ENCODE measurements at regions not wholly inside any gene's neighbourhood (a gene's known extent, or its start where the extent isn't known, plus 50 kb on each side); places are given as distances from the start of the nearest gene placed in this dataset.

GRCh38 chr9:135328485-135329417 is 150.8 kb upstream of the PPP1R26 start:
- no peak for DNase-seq

GRCh38 chr9:135329571-135330306 is 149.8 kb upstream of the PPP1R26 start:
- peak; percentile 59 for DNase-seq

DNA sequence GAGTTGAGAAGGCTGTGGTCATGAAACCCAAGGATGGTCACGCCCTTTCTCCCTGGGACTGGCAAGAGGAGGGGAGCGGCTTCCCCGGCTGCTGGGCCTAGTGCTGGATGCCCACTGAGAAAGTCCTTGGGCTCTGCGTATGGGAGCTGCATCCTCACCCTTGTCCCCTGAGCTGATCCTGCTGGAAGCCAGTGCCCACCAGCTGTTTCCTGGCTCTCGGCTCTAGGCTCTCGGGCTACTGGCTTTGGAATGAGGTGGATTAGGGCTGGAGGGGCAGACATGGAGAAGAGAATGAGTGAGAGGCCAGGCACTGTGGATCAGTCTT is 149.3 kb upstream of the PPP1R26 start:
- no peak for DNase-seq

GRCh38 chr9:135330685-135331590 is 148.6 kb upstream of the PPP1R26 start:
- no peak for DNase-seq

DNA sequence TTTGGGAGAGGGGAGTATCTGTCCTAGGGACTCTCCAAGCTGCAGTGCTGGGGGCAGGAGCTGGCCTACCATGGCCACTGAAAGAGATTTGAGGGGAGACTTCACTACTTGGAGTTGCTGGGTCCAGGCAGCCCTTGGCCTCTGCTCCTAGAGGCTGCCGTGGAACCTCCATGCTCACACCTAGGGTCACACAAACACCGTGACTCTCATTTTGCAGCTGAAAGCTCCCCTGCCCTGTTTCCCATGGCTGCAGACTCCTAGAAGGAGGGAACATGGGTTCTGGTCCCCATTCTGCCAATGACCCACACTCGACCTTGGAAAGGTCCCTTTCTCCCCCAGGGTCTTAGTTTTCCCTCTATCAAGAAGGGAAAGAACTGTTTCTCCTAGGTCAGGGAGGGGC is 147.1 kb upstream of the PPP1R26 start:
- no peak for DNase-seq

GRCh38 chr9:135332979-135333748 is 146.4 kb upstream of the PPP1R26 start:
- no peak for DNase-seq

DNA sequence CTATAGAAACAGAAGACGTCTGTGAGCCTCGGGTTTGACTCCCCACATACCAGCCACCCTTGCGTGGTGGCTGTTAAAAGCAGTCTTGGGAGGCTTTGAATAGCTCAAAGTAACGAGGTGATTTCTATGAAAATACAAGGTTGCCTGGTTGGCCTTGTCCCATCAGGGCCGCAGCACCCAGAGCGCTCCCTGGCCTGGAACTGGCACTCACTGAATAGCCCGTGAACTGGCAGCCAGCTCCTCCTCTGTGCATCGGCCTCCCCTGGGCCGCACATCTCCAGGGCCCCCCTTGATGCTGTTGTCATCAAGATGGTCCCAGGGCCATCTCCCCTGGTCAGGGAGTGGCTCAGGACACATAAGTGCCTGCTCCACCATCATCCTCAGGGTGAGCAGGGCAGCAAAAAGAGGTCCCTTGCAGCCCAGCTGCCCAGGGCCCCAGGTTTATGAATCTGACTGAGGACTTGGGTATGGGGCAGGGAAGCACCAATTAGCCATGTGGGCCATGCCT is 144.6 kb upstream of the PPP1R26 start:
- no peak for DNase-seq

DNA sequence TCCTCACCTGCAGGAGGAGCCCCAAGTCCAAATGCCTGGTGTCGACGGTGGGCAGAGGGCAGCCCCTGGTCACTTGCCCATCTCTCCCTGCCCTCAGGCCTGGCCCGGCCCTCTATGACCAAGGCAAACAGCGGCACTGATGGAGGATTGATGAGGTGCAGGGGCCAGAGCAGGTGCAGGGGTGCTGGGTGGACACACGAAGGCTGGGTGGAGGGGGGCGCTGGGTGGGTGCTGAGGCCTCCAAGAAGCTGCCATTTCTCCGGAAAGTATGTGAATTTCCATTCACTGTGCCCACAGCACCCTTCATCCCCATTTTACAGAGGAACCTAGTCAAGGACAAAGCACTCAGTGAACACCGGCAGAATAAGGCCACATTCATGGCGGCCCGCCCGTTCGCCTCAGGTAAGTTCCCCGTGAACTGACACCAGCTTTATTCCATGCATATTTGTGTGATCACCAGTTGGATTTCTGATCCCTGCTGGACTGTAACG is 143.8 kb upstream of the PPP1R26 start:
- DNase-seq: no peak

DNA sequence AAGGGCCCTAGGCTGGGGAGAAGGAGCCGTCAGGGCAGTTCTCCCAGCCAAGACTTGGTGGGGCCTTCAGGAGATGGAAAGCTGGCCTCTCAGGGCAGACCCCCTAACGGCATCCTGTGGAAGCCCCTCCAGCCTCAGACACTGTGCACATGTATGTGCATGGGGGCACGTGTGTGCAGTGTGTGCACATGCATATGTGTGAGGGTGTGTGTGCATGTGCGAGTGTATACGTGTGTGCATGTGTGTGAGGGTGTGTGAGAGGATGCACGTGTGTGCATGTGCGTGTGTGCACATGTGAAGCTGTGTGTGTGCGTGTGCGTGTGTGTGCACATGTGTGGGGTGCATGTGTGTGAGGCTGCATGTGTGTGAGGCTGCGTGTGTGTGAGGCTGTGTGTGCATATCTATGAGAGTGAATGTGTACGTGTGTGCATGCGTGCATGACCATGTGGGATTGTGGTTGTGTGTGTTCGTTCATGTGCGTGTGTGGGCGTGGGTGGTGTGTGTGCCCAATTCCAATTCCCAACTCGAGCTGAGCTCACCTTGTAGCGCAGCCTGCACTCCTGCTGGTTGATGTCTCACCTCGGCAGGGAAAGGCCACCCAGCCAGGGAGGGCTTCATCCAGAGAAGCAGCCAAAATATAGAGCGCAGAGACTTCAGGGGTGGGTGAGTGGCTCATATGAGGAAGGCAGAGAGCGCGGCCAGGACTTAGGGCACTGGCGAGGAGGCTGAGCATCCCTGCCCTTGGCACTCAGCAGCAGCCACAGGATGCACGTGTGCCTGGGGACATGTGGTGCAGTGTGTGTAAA is 142.7 kb upstream of the PPP1R26 start:
- DNase-seq: no peak

GRCh38 chr9:135338546-135338945 is 141.0 kb upstream of the PPP1R26 start:
- no peak for DNase-seq

- DNase-seq: no peak
These were observed 140.1 kb upstream of the PPP1R26 start for GRCh38 chr9:135339378-135339973.

DNA sequence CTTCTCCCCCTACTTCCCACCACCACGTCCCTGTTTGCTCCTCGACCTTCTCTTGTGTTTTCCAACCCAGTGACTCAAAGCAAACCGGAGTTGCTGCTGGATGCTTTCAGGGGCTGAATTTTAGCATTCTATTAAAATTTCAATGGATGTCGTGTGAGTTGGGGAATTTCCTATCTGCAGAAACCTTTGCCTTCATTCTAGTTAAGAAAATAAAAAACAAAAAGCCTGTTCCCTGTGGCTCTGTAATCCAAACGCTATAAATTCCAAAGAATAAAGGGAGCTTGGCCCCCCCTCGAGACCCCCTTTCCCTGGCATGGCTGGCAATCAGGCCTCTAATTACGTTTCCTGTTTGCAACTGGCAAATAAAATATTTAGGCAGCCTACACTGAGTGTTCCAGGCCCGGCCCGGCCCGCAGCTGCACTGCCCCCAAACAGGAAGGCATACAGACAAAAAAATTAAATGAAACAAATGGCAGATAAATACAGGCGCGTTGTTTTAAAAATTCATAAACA is 139.4 kb upstream of the PPP1R26 start:
- no peak for DNase-seq

DNA sequence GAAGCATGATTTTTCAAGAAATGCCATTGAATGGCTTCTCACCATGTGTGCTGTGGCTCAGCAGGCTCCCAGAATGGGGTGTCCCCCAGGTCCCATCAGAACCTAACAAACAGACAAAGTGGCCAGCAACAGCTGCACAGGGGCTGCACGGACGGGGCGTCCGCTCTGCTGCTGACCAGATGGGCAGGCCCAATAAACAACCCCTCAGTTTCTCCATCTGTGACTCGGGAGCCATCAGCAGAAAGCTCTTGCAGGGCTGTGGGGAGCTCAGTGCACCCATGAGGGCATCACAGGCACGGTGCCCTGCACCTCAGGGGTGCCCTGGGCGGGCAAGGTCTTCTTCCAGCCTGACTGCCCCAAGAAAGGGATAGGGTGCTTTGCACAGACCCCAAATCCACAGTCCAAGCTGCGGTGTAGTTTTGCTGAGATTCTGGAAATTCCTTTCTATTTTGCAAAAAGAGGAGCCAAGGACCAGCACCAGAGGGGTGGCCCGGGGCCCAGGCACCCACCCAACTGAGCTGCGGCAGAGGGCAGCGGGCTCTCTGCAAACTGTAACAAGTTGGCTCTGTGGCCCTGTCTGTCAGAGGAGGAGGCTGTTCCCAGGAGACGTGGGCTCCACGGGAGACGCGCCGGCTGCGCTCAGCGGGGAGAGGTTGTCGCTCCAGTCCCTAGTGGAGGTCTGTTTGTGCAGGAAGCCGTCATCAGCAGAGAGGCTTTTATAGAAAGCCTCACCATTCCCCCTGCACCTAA is 138.7 kb upstream of the PPP1R26 start:
- DNase-seq: no peak

DNA sequence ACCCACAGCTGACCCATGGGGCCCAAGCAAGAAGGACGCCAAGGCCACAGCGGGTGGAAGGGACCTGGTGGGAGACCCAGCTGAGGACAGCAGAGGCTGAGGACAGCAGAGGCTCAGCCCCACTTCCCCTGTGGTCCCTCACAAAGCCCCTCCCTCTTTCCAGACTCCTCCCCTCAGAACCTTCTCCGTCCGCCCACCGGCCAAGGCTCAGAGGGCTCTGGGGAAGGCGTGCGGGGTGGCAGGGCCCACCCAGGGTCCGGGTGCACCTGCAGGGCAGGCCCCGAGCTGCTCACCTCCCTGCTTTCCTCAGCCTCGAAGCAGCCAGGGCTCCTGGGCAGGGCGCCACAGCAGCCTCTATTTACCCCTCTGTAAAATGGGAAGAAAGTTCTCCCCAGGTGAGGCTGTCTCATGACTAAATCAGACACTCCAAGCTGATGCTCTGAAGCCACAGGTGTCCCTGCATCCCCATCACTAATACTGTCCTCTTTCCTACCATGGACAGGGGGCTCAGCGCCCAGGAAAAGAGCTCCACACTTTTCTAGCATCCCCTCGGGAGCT is 137.9 kb upstream of the PPP1R26 start:
- DNase-seq: no peak

DNA sequence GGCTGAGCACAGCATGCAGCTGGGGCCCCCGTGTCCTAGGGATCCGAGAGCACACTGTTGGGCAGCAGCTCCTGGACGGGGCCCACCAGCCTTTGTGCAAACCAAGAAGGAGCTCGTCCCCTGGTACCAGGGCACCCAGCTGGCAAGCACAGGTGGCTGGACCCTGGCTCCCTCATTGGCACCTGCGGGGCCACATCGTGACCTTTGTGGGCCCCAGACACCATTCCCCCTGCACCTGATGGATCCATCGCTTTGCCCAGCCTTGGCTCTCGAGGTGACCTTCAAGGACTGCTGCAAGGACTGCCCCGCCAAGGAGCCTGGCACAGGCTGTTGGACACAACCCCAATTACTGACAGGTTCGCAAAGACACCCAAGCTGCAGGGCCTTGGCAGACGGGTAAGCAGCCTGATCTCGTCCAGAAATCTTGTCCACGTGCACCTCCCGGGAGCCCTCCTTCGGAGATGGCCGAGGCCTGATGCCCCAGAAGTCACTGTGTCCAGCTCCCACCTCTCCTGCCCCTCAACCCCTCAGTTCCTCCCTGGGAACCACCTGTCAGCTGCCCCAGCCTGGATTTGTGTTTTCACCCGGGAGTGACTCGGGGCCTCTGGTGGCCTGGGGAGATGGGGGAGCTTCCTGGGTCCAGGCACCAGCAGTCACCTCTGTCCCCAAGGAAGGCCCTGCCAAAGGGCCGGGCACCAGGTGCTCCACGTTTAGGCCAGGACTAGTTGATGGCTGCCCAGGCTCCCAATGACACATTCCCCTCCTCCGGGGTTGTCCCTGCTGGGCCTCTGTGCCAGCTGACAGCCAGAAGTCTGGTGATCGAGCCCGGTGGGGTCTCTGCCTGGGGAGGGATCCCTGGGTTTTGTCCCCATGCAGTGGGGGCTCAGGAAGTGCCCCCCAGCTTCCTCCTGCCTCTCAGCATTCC is 137.1 kb upstream of the PPP1R26 start:
- DNase-seq: no peak

DNA sequence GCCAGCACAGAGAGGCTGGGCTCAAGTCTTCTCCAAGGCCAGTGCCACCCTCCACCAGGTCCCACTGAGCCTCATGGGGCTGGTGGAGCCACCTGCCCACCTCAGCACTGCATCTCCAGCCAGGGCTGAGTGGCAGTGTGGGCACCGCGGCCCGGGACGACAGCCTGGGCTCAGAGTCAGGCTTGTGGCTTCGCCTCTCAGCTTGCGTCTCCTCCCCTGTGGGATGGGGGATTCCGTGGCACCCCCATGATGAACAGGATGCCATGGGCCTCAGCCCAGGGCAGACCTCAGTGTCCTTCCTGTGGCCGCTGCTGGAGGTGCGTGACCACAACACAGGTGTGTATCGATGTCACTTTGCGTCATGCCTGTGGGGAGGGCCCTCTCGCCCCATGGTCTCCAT is 136.4 kb upstream of the PPP1R26 start:
- DNase-seq: no peak

GRCh38 chr9:135343837-135344522 is 135.6 kb upstream of the PPP1R26 start:
- peak; percentile 28 for DNase-seq

GRCh38 chr9:135344523-135344901 is 135.1 kb upstream of the PPP1R26 start:
- no peak for DNase-seq
